ENCODE measurements at regions not wholly inside any gene's neighbourhood (a gene's known extent, or its start where the extent isn't known, plus 50 kb on each side); places are given as distances from the start of the nearest gene placed in this dataset.

DNA sequence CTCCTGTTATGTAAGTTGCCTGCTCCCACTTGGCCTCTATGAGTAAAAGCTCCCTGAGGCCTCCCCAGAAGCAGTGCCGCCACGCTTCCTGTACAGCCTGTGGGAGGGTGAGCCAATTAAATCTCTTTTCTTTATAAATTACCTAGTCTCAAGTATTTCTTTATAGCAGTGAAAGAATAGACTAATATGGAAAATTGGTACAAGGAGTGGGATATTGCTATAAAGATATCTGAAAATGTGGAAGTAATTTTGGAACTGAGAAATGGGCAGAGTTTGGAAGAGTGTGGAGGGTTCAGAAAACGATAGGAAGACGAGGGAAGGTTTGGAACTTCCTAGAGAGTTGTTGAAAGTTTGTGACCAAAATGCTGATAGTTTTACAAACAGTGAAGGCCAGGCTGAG lies 572.3 kb downstream of the MATN1 start:
- FAIRE-seq (no peak), DNase-seq (ENCODE audit: low read depth, low spot score) (no peak)
- no peak overlapping the region for H2AFZ ChIP-seq (ENCODE audit: control insufficient read depth, low read length)
- H3K9me3 ChIP-seq (ENCODE audit: control insufficient read depth, low read depth, low read length) = no peaks in the 10 kb centered on the region
- no peaks in the 10 kb centered on the region for H3K36me3 ChIP-seq (ENCODE audit: control insufficient read depth in 2 of 2, extremely low read depth in 1 of 2, insufficient read depth in 2 of 2, low read length in 2 of 2)
- H3K9ac ChIP-seq (ENCODE audit: control insufficient read depth, extremely low read depth, insufficient read depth, low read length) = no peak overlapping the region
- no peak overlapping the region for H3K4me3 ChIP-seq (ENCODE audit: control insufficient read depth in 2 of 3, extremely low read depth in 1 of 3, insufficient read depth in 2 of 3, low read depth in 1 of 3, low read length in 3 of 3)
- H3K27me3 ChIP-seq (ENCODE audit: control insufficient read depth, extremely low read depth, insufficient read depth, low read length) = no peaks in the 10 kb centered on the region
- H3K9me1 ChIP-seq (ENCODE audit: control insufficient read depth, extremely low read depth, insufficient read depth, low read length) = no peaks in the 10 kb centered on the region
- H3K4me2 ChIP-seq (ENCODE audit: control insufficient read depth, extremely low read depth, insufficient read depth, low read depth, low read length) = no peak overlapping the region
- TF ChIP-seq, protein P1, sequence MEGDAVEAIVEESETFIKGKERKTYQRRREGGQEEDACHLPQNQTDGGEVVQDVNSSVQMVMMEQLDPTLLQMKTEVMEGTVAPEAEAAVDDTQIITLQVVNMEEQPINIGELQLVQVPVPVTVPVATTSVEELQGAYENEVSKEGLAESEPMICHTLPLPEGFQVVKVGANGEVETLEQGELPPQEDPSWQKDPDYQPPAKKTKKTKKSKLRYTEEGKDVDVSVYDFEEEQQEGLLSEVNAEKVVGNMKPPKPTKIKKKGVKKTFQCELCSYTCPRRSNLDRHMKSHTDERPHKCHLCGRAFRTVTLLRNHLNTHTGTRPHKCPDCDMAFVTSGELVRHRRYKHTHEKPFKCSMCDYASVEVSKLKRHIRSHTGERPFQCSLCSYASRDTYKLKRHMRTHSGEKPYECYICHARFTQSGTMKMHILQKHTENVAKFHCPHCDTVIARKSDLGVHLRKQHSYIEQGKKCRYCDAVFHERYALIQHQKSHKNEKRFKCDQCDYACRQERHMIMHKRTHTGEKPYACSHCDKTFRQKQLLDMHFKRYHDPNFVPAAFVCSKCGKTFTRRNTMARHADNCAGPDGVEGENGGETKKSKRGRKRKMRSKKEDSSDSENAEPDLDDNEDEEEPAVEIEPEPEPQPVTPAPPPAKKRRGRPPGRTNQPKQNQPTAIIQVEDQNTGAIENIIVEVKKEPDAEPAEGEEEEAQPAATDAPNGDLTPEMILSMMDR (optimal IDR thresholded peaks at IDR 0.05 in 1 of 3, IDR thresholded peaks at IDR 0.05 in 1 of 3, conservative IDR thresholded peaks at IDR 0.05 in 1 of 3; ENCODE audit: extremely low read depth in 1 of 3, insufficient read depth in 2 of 3, low read length in 3 of 3) = no peak
- TF ChIP-seq EZH2 (IDR thresholded peaks at IDR 0.05; ENCODE audit: low read length) = no peak
- H3K79me2 ChIP-seq (ENCODE audit: control insufficient read depth, insufficient read depth, low read length) = no peaks in the 10 kb centered on the region
- no peaks in the 10 kb centered on the region for H4K20me1 ChIP-seq (ENCODE audit: control insufficient read depth, extremely low read depth, insufficient read depth, low read length)
- no peaks in the 10 kb centered on the region for H3K4me1 ChIP-seq (ENCODE audit: control insufficient read depth, extremely low read depth, insufficient read depth, low read length)
- H3K27ac ChIP-seq (ENCODE audit: control insufficient read depth, insufficient read depth, low read length) = no peak overlapping the region
- dilution Hi-C loops (cut with MboI; ENCODE audit: extremely low pct_ligation_motif_present, low sequenced_read_pairs) = no loop called here

DNA sequence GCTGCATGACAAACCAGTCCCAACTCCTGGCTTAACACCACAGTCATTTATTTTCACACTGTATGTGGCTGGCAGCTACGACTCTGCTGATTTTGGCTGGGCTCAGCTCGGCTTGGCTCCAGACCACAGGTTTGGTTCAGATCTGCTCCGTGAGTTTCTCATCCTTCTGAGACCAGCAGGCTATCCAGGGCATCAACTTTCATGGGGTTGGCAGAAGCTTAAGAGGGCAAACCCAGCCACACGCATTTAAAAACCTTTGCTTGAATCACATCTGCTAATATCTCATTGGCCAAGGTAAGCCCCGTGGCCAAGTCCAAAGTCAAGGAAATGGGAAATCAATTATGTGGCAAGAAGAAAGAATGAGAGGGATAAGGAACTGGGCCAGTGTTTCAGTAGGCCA lies 574.2 kb downstream of the MATN1 start:
- FAIRE-seq (no peak), DNase-seq (ENCODE audit: low read depth, low spot score) (no peak)
- H3K9me3 ChIP-seq (ENCODE audit: control insufficient read depth, low read depth, low read length) = no peaks in the 10 kb centered on the region
- no peak overlapping the region for H2AFZ ChIP-seq (ENCODE audit: control insufficient read depth, low read length)
- H3K9ac ChIP-seq (ENCODE audit: control insufficient read depth, extremely low read depth, insufficient read depth, low read length) = no peak overlapping the region
- H3K27ac ChIP-seq (ENCODE audit: control insufficient read depth, insufficient read depth, low read length) = no peak overlapping the region
- H3K27me3 ChIP-seq (ENCODE audit: control insufficient read depth, extremely low read depth, insufficient read depth, low read length) = no peaks in the 10 kb centered on the region
- dilution Hi-C loops (cut with MboI; ENCODE audit: extremely low pct_ligation_motif_present, low sequenced_read_pairs) = no loop called here
- no peak overlapping the region for H3K4me3 ChIP-seq (ENCODE audit: control insufficient read depth in 2 of 3, extremely low read depth in 1 of 3, insufficient read depth in 2 of 3, low read depth in 1 of 3, low read length in 3 of 3)
- TF ChIP-seq, protein P1 (optimal IDR thresholded peaks at IDR 0.05 in 1 of 3, IDR thresholded peaks at IDR 0.05 in 1 of 3, conservative IDR thresholded peaks at IDR 0.05 in 1 of 3; ENCODE audit: extremely low read depth in 1 of 3, insufficient read depth in 2 of 3, low read length in 3 of 3) = no peak
- no peak for TF ChIP-seq EZH2 (IDR thresholded peaks at IDR 0.05; ENCODE audit: low read length)
- no peaks in the 10 kb centered on the region for H3K9me1 ChIP-seq (ENCODE audit: control insufficient read depth, extremely low read depth, insufficient read depth, low read length)
- H3K79me2 ChIP-seq (ENCODE audit: control insufficient read depth, insufficient read depth, low read length) = no peaks in the 10 kb centered on the region
- H4K20me1 ChIP-seq (ENCODE audit: control insufficient read depth, extremely low read depth, insufficient read depth, low read length) = no peaks in the 10 kb centered on the region
- H3K4me1 ChIP-seq (ENCODE audit: control insufficient read depth, extremely low read depth, insufficient read depth, low read length) = no peaks in the 10 kb centered on the region
- H3K36me3 ChIP-seq (ENCODE audit: control insufficient read depth in 2 of 2, extremely low read depth in 1 of 2, insufficient read depth in 2 of 2, low read length in 2 of 2) = no peaks in the 10 kb centered on the region
- no peak overlapping the region for H3K4me2 ChIP-seq (ENCODE audit: control insufficient read depth, extremely low read depth, insufficient read depth, low read depth, low read length)

All from keratinocyte (primary cell).